ENCODE measurements at regions not wholly inside any gene's neighbourhood (a gene's known extent, or its start where the extent isn't known, plus 50 kb on each side); places are given as distances from the start of the nearest gene placed in this dataset.

DNA sequence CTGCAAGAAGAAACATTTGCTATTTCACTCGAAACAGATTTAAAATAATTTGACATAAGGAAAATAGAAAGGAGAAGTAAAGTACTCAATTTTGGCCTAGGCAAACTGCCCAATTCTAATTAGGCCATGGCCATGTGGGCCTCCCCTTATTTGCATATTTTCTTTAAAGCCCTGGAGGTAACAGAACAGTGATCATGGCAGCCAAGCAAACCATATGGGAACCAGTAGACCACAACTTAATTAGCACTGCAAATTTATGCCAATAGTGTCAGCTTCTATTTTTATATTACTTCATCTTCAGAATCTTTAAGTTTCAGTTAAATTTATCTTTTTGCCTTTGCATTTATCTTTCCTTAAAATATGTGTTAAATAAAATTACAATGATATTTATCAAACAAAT lies 63.3 kb upstream of the THSD7A start:
- ATAC-seq (no peak), DNase-seq (no peak)
- Histone ChIP-seq H3K36me3 (no peaks in the 10 kb centered on the region), H3K27me3 (no peaks in the 10 kb centered on the region), H3K4me3 (no peak overlapping the region), H3K9me3 (peaks cover 0 to 3% (median 0%) of the 10 kb centered on the region in 12 donors), H3K4me1 (no peaks in the 10 kb centered on the region), H3K27ac (no peak overlapping the region)
- 86 to 92% (median 89%) methylated on average over 1 of the region's 1 CpG for WGBS, 4 donors
- intact Hi-C loops (cut with DNase I), result no loop called here
- no peak for TF ChIP-seq POLR2A (IDR thresholded peaks at IDR 0.05)
- TF ChIP-seq, protein P1, sequence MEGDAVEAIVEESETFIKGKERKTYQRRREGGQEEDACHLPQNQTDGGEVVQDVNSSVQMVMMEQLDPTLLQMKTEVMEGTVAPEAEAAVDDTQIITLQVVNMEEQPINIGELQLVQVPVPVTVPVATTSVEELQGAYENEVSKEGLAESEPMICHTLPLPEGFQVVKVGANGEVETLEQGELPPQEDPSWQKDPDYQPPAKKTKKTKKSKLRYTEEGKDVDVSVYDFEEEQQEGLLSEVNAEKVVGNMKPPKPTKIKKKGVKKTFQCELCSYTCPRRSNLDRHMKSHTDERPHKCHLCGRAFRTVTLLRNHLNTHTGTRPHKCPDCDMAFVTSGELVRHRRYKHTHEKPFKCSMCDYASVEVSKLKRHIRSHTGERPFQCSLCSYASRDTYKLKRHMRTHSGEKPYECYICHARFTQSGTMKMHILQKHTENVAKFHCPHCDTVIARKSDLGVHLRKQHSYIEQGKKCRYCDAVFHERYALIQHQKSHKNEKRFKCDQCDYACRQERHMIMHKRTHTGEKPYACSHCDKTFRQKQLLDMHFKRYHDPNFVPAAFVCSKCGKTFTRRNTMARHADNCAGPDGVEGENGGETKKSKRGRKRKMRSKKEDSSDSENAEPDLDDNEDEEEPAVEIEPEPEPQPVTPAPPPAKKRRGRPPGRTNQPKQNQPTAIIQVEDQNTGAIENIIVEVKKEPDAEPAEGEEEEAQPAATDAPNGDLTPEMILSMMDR (IDR thresholded peaks at IDR 0.05), result no peak

DNA sequence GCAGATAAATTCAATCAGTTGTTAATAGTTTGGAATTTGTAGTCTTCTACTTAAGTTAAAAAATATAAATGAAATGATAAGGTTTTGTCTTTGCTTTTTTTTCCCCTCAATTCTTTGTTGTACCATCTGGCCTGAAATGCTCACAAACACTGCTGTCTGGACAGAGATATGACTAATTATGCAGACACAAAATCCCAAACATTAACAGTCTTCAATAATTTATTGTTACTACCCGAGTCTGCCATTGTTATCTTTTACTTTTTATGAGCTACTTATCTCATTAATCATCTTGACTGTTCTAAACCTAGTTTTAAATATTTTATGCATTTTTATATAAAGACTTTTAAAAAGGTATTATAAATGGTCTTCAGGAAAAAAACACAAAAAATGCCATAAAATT lies 64.7 kb upstream of the THSD7A start:
- H3K4me1 ChIP-seq, result no peaks in the 10 kb centered on the region
- no peak for DNase-seq
- no peak for TF ChIP-seq POLR2A (IDR thresholded peaks at IDR 0.05)
- TF ChIP-seq, protein P1 (IDR thresholded peaks at IDR 0.05), result no peak

DNA sequence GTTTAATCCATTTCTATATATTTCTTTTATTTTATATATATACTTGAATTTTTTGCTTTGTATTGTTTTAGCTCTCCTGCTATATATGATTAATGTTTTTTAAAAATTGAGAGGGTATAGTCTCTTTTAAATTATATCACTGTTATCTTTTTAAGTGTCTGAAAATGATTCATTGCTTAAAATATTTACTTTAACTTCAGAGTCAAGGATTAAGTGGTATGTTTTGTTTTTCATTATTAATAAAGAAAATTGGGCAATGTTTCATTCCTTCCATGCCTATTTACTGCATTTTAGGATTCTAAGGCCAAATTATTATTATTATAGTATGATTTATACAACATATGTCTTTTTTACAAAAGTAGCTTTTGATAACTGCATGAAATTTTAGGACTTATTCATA lies 67.2 kb upstream of the THSD7A start:
- no peak for TF ChIP-seq POLR2A (IDR thresholded peaks at IDR 0.05)
- TF ChIP-seq, protein P1 (IDR thresholded peaks at IDR 0.05), result no peak
- ATAC-seq (no peak), DNase-seq (no peak)
- H3K27ac ChIP-seq, result no peak overlapping the region
- intact Hi-C loops (cut with DNase I), result no loop called here
- no peaks in the 10 kb centered on the region for H3K4me1 ChIP-seq
- no peaks in the 10 kb centered on the region for H3K27me3 ChIP-seq
- no peak overlapping the region for H3K4me3 ChIP-seq
- H3K36me3 ChIP-seq, result no peaks in the 10 kb centered on the region
- H3K9me3 ChIP-seq, result peaks cover 0 to 13% (median 0%) of the 10 kb centered on the region in 12 donors

More for the DNA sequence above, 64.7 kb upstream of the THSD7A start:
- H3K4me3 ChIP-seq, result no peak overlapping the region
- intact Hi-C loops (cut with DNase I), result no loop called here
- H3K36me3 ChIP-seq, result no peaks in the 10 kb centered on the region
- no peak overlapping the region for H3K27ac ChIP-seq
- WGBS, 4 donors, result 48 to 58% (median 50%) methylated on average over 1 of the region's 1 CpG
- H3K9me3 ChIP-seq, result peaks cover 0 to 3% (median 0%) of the 10 kb centered on the region in 12 donors
- no peaks in the 10 kb centered on the region for H3K27me3 ChIP-seq
- no peak for ATAC-seq

DNA sequence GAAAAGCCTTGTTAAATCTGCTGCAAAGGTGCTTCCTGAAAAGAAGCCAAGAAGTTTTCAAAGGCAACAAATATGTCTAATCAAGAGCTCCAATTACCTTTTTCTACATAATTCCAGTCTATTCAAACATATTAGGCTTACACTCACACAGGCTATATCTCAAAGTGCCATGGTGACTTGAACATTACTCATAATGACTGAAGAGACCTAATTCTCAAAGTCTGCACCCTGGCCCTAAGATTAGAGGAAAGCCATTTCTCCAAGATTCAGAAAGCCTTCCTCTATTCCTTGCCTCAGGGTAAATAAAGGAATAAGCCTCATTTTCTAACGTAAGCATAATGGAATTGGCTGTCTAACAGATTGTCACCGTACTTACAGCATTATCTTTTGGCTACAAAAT lies 78.3 kb upstream of the THSD7A start:
- no peaks in the 10 kb centered on the region for H3K27me3 ChIP-seq
- H3K4me3 ChIP-seq, result no peak overlapping the region
- intact Hi-C loops (cut with DNase I), result no loop called here
- H3K4me1 ChIP-seq, result no peaks in the 10 kb centered on the region
- ATAC-seq (no peak), DNase-seq (no peak)
- H3K27ac ChIP-seq, result no peak overlapping the region
- no peaks in the 10 kb centered on the region for H3K9me3 ChIP-seq
- TF ChIP-seq, protein P1 (IDR thresholded peaks at IDR 0.05), result no peak
- no peak for TF ChIP-seq POLR2A (IDR thresholded peaks at IDR 0.05)
- H3K36me3 ChIP-seq, result no peaks in the 10 kb centered on the region
- WGBS, 4 donors, result 76 to 89% (median 84%) methylated on average over 2 of the region's 2 CpGs

Data from heart left ventricle (tissue), 16 donors.